HG03354 (cell line): ENCODE measurements at regions not wholly inside any gene's neighbourhood (a gene's known extent, or its start where the extent isn't known, plus 50 kb on each side); places are given as distances from the start of the nearest gene placed in this dataset.
"Not testable (repeated sequence)": the region's sequence is repeated elsewhere in the genome, so short reads cannot be mapped to it uniquely, and the experiment has no call there.

Experiments
- ATAC-seq: cut with Tn5 transposase; IDR thresholded peaks from one replicate; pipeline ENCODE4 v1.9.1; 2021; ENCODE audit warnings: mild to moderate bottlenecking; ENCODE audit not compliant: unreplicated experiment, poor library complexity, severe bottlenecking

DNA sequence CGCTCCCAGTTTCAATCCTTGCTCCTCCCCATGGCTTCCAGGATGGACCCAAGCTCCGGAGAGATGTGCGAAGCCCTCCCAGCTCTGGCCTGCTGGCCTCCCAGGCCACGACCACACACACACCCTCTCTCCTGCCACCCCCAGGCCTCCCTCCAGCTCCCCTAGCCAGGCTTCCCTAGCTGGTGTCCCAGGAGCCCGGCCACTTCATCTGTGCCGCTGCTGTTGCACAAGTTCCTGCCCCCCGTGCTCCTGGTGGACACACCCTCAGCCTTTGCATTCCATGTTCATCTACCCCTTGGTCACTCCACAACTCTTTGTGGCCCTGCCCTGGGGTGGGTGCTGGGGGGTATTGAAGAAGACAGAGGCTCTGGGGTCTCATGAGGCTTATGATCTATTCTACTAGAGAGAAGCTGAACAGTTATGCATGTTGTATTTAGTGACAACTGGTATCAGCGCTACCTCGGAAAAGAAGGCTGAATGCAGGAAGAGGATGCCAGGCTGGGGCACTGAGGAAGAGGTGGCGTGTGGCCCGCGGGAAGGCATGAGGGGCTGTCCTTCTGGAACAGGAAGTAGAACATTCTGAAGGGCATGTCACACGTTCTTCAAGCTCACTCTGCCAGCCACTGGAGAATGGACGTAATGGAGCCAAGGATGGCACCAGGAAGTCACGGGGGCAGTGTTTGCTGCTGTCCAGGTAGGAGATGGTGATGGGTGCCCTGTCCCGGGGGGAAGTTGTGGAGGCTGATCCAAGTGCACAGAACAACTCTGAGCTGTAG is 172.4 kb downstream of the PSMG1 start:
- ATAC-seq, result no peak

DNA sequence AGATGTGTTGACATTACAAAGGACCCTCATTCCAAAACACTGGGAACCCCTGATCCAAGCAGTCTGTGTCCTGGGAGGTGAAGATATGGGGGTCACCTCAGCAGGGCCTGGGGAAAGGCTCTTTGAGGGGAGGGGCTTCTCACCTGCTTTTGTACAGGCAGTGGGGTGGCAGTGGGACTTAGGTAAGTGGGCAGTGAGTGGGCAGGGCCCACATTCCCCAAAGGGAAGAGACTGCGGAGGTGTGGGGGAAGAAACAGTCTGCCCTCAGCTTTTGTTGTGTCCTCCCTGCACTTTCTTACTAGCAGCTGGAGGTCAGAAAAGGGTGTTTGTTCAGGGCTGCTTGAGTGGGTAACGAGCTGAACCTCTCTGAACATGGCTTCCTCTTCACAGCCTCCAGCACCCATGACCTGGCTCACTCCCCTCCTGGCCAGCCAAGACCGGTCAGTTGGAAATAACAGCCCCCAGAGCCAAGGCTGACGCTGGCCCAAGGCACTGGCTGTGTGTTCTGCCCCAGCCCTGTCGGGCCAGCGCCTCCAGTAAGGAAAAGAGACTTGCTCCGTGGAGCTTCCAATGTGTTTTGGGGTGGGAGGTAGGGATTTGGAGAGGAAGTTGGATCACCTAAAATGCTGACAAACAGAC is 173.5 kb downstream of the PSMG1 start:
- ATAC-seq, result no peak

DNA sequence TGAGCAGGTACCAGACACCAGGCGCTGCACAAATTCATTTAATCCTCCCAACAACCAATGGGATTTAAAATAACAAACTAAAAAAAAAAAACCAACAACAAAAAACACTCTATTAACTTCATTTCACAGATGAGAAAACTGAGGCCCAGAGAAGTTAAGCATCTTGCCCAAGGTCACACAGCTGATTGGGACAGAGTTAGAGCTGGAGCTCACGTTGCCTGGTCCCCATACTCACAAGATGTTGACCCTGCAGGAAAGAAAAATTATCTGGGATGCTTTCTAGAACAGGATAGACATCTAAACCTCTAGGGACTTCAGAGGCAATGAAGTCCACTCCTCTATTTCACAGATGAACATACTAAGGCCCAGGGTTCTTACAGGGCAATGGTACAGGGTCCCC is 175.3 kb downstream of the PSMG1 start:
- no peak for ATAC-seq

DNA sequence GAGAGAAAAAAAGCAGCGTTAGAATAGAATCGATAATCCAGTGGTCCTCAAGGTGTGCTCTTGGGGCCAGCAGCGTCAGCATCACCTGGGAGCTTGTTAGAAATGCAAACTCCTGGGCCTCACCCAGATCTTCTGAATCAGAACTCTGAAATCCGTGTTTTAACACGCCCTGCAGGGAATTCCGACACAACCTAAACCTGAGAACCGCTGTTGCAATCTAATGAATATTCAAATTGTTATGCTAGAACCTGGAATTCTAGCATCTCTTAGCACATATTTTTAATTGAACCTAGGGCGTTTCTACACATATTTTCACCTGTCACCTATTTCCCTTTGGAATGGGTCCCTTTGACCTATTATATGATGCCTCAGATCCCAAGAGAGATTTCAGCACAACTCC is 175.7 kb downstream of the PSMG1 start:
- no peak for ATAC-seq

DNA sequence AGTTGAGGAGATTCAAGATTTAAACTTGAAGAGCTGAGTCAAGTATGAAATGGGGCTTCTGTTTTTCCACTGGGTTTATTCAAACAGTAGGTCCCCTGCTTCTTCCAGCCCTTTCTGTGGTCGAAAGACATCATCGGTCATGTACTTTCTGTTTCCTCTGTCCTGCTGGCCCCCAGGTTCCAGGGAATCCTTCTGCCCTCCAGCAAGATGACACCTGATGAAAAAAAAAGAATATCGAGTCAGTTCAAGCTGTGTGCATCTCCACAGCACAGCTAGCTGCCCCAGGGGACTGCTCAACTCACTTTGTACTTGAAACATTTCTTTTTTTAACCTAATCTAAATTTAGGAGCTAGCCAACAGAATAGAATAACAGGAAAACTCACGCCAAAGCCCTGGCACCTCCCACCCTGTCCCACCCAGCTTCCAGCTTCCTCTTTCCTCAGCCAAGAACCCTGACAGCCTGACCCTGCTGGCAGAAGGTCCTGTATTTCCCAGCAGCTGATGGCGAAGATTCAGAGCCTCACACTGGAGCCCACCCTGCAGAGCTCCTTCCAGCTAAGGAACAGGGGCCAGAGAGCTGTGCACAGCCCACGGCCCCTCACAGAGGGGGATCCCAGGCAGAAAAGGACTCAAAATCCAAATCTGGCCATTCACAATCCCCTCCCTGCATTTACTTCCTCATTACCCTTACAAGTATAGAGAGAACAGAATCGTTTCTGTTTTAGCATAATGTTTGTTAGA is 176.5 kb downstream of the PSMG1 start:
- ATAC-seq, result no peak

DNA sequence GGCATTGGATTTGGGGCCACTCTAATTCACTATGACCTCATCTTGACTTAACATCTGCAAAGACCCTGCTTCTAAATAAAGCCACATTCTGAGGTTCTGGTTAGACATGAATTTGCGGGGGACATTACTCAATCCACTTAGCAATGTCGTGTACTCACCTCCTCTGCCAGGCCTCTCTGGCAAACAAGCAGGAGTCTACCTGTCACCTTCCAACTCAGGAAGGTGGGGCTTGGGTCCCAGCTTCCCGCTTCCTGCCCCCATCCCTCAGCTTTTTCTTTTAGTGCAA is 177.8 kb downstream of the PSMG1 start:
- no peak for ATAC-seq

DNA sequence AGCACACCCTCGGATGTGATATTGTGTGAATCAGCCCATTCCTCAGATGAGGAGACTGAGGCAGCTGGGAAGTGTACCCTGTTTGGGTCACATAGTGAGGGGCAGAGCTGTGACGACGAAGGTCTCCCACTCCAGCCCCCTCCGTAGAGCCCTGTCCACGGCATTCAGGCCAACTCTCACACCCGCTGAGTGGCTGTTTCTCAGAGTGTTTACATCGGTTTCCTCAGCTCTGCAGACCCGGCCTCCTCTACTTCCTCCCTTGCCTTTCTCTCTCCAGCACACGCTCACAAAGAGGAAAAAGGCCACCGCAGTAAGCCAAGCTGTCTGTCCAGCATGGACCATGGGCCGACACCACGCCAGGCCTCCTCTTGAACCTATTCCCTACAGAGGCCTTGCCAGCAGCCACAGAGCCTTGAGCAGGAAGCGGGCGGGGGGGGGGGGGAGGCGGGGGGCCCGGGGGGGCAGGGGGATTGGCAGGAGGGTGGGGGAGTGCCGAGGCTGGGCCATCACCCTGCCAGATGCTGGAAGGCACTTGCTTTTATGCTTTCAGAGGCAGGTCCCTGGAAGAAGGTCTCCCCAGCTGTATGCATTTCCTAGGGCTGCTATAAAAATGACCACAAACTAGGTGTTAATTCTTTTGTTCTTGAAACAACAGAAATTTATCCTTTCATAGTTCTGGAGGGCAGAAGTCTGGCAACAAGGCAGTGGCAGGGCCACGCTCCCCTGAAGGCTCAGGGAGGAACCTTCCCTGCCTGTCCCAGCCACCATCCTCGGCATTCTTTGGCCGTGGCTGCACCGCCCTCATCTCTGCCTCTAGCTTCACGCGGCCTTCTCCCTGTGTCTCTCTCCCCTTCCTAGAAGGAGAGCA is 178.4 kb downstream of the PSMG1 start:
- no peak for ATAC-seq

DNA sequence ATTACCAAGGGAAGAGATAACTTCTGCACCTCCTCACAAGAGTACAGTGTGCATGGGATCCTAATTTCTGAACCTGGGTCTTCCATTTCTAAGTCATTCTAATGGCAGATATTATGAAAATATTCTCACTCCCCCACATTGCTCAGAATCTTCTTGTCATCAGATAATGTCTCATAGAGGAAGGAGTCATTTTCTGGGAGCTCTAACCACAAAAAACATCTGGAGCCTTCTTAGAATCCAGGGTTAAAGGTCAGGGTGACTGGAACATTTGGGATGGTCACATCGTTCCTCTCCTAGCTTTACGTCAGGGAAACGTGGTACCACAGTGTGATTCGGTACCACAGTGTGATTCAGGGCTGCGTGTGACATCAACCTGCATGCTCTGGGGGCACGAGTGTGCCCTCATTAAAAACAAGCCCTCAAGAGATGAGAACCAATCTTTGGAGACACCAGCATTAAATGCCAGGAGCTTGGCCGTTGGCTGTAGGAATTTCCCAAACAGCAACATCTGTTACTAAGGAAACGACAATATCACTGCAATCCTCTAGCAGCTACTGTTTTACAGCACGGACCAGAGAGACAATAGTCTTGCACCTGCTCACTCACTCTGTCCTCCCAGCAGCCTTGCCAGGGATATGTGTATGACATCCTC is 179.1 kb downstream of the PSMG1 start:
- no peak for ATAC-seq

DNA sequence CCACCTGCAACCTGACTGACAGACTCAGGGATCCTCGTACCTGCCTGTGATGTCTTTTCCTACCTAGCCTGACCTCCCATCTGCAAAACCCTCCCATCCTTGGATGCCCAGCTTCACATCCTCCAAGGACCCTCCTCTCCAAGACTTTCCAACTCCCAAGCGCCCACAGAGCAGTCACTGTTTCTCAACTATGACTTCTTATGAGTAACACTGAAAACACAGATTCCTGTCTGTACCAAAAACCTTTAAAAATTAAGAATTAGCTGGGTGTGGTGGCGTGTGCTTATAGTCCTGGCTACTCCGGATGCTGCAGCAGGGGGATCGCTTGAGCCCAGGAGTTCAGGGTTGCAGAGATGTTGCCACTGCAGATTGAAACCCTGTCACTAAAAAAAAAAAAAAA is 181.9 kb downstream of the PSMG1 start:
- ATAC-seq, result no peak

DNA sequence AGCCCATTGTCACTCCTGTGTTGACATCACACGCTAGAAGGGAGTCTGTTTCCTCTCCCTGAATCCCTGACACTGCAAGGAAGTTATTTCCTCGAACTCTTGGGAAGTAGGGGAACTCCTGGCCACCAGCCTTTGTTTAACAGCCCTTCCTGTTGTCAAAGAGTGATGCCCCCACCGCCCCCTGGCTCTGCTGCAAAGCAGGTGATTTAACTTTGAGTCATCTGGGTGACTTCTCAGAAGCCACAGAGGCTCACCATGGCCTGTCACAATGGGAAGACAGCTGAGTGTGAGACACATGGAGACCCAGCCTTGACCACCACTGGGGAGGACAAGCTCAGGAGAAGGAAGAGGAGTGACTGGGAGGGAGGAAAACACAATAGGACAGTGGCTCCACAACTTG is 182.8 kb downstream of the PSMG1 start:
- ATAC-seq, result no peak

DNA sequence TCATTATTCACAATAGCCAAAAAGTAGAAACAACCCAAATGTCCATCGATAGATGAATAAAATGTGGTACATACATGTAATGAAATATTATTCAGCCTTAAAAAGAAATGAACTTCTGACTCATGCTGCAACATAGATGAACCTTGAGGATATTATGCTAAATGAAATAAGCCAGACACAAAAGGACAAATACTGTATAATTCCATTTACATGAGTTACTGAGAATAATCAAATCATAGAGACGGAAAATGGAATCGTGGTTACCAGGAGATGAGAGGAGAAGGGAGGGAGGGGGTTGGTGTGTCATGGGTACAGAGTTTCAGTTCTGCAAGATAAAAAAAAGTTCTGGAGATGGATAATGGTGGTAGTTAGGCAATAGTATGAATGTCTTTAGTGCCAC is 184.1 kb downstream of the PSMG1 start:
- no peak for ATAC-seq

DNA sequence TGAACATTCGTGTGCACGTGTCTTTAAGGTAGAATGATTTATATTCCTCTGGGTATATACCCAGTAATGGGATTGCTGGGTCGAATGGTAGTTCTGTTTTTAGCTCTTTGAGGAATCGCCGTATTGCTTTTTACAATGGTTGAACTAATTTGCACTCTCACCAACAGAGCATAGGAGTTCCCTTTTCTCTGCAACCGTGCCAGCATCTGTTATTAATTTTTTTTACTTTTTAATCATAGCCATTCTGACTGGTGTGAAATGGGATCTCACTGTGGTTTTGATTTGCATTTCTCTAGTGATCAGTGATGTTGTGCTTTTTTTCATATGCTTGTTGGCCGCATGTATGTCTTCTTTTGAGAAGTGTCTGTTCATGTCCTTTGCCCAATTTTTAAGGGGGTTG is 185.0 kb downstream of the PSMG1 start:
- not testable (repeated sequence) for ATAC-seq

DNA sequence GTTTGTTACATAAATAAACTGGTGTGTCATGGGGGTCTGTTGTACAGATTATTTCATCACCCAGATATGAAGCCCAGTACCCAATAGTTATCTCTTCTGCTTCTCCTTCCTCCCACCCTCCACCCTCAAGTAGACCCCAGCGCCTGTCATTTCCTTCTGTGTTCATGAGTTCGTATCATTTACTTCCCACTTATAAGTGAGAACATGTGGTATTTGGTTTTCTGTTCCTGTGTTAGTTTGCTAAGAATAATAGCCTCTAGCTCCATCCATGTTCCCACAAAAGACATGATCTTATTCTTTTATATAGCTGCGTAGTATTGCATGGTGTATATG is 185.4 kb downstream of the PSMG1 start:
- ATAC-seq, result not testable (repeated sequence)

DNA sequence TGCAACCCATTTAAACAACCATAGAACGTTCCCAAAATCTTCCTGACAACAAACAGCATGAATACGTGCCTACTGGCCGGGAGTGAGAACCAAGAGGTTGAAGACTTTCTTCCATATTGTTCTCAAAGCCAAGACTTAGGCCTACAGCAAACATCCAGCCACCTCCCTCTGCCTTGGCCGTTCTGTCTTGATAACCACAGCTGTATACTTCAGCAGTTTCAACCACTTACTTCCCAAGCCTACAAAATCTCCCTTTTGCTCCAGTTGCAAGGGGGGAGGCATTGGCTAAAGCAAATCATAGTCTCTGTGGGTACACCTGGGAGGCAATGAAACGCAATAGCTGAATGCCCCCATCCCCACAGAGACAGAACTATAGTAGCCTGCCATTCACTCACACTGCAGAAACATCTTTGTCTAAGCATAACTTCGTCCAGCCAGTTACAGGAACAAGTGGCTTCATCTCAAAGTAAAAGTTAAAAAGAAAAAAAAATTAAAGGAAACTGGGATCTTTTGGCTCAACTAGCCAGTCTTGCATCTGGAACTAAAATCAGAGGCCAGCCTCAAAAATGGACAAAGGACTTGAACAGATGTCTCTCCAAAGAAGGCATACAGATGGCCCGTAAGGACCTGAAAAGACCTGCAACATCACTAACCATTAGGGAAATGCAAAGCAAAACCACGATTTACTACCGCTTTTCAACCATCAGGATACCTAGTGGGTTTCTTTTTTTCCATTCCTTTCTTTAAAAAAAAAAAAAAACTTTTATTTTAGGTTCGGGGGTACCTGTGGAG is 186.0 kb downstream of the PSMG1 start:
- no peak for ATAC-seq

DNA sequence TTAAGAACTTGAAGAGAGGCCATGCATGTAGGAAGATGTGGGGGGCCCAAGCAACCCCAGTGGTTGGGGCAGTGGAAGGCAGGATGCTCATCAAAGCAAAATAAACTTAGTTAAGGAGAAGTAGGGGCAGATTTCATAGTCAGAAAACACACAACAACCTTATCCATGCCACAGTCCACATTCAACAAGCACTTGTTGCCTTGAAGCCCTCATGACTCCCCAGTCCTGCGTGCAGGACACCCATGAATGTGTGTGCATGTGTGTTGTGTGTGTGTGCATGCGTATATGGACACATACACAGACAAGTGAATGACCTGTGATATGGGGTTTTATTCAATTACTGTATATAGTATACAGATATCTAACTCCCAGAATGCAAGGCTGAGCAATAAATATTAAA is 186.9 kb downstream of the PSMG1 start:
- ATAC-seq, result no peak

DNA sequence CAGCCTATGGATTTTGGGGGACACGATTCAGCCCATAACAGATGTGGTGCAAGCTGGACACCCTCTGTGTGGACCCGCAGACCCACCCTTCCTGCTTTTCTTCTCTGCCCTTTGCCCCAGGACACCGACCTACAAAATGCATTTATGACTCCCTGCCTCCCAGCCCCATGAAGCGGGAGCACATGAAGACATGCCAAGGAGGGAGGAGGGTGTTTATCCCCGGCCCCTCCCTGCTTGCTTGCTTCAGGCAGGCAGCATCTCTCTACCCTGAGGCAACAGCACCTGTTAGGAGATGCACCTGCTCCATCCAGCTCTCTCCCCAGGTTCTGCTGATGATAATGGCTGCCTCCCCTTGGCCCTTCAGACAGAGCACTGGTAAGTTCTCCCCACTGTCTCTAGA is 187.5 kb downstream of the PSMG1 start:
- ATAC-seq, result no peak

DNA sequence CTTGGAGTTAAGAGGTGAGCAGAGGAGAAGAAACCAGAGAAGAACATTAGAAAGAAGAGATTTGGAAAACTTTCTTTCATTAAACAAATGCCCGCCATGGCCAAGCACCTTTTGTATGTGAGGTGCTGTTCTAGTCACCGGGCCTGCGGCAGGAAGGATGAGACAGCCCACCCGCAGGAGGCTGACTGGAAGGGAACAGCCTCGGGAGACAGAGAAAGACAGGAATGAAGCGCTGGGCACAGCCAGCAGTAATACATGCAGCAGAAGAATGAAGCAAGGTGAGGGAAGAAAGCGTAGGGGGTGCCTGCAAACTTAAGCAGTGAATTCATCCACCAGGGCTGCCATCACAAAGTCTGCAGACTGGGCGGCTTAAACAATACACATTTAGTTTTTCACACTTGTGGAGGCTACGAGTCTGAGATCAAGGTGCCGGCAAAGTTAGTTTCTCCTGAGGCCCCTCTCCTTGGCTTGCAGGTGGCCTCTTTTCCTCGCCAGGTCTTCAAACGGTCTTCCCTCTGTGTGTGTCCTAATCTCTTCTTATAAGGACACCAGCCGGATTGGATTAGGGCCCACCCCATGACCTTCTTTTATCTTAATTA is 188.1 kb downstream of the PSMG1 start:
- ATAC-seq, result no peak

DNA sequence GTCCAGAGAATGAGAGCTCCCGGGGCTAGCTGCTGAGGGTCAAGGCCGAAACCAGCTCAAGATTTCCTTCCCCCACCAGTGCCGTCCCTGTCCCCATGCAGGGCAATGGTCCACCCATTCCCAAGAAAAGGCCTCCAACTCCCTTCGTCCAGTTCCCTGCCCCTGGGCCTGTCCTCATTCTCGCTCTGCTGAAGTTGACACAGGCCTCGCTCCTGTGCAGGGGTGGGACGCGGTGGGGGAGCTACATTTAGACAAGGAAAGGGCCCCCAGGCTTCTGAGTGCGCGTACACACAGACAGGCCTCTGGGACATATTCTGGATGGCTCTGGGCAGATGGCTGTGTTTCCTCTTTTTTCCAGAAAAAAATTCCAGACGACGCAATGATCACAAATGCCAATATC is 188.3 kb downstream of the ETS2 start:
- no peak for ATAC-seq

DNA sequence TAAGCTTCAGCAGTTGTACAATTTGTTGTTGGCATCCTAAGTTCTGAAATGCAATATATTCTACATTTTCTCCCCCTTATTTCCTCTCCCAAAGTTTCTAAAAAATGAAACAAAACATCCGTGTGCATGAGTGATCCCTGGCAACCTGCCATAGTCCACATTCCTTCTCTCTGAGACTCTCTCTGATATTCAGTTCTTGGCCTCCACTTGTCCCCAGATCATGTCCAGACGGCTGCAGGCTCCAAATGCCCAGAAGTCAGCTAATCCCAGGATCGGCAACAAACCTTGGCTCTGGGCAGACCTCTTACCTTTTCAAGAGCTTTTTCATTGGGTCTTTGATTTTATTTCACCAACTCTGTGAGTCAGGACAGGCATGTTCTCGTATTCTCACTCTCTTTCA is 187.8 kb downstream of the ETS2 start:
- no peak for ATAC-seq
